Panc1 (cell line): ENCODE measurements at regions not wholly inside any gene's neighbourhood (a gene's known extent, or its start where the extent isn't known, plus 50 kb on each side); places are given as distances from the start of the nearest gene placed in this dataset.

ENCODE experiments used
- ATAC-seq: fragments of 200-7000 bp; cut with Tn5 transposase; 2 replicates; pipeline ENCODE4 v1.9.1; 2020; ENCODE audit warnings: mild to moderate bottlenecking, moderate library complexity
- BruUV-seq: library from RNA; stranded (reverse); fragments of 400-500 nt; replicated peaks from 2 replicates; lab custom pipeline; 2021; lab: Mats Ljungman, UMichigan
- CTCF ChIA-PET: fragments of 300-600 bp; sonication (Branson Sonifier 250); formaldehyde crosslinking; loops from one replicate; lab custom pipeline; 2022; ENCODE audit warnings: antibody characterized with exemption; lab: Charles Lee
- POLR2A ChIA-PET: fragments of 300-600 bp; sonication (Branson Sonifier 250); formaldehyde crosslinking; loops from one replicate; lab custom pipeline; 2022; ENCODE audit warnings: antibody characterized with exemption; lab: Charles Lee
- DNase-seq: peaks from one replicate; pipeline ENCODE4 v3.0.0-alpha.2; 2010; ENCODE audit warnings: low read depth, low spot score
- H3K27ac ChIP-seq: 2 replicates; pipeline ENCODE4 v1.5.1; 2011; ENCODE audit warnings: mild to moderate bottlenecking, low read length, inconsistent platforms
- H3K27me3 ChIP-seq: fragments of 200-500 bp; sonication (Bioruptor generic); 2 replicates; pipeline ENCODE4 v1.6.0; 2014; ENCODE audit warnings: low read length, inconsistent platforms; ENCODE audit not compliant: control insufficient read depth, insufficient read depth
- H3K36me3 ChIP-seq: fragments of 200-500 bp; sonication (Bioruptor generic); 2 replicates; pipeline ENCODE4 v1.5.1; 2014; ENCODE audit warnings: inconsistent platforms, mild to moderate bottlenecking, low read length, moderate library complexity; ENCODE audit not compliant: control insufficient read depth, insufficient read depth
- H3K4me1 ChIP-seq: 2 replicates; pipeline ENCODE4 v1.5.1; 2011; ENCODE audit warnings: inconsistent platforms, mild to moderate bottlenecking, low read length, moderate library complexity; ENCODE audit not compliant: control insufficient read depth, insufficient read depth
- H3K4me3 ChIP-seq, 2 experiments: 2 replicates each; pipeline ENCODE4 v1.5.1; 2011 to 2012; ENCODE audit warnings: low read depth in 2 of 2, low read length in 2 of 2, mild to moderate bottlenecking in 2 of 2, inconsistent platforms in 1 of 2, moderate library complexity in 1 of 2
- H3K9me3 ChIP-seq: fragments of 200-500 bp; sonication (Bioruptor generic); 2 replicates; pipeline ENCODE4 v1.5.1; 2014; ENCODE audit warnings: low read depth, mild to moderate bottlenecking, inconsistent platforms, low read length, moderate library complexity; ENCODE audit not compliant: control insufficient read depth, insufficient read depth
- POLR2AphosphoS5 ChIP-seq: IDR thresholded peaks from 2 replicates; pipeline ENCODE4 v1.6.1; 2012; ENCODE audit warnings: mild to moderate bottlenecking, low read depth, low read length, moderate library complexity
- SIN3A ChIP-seq: IDR thresholded peaks from 2 replicates; pipeline ENCODE4 v1.6.1; 2012; ENCODE audit warnings: low read depth, mild to moderate bottlenecking, low read length, moderate library complexity, borderline replicate concordance; ENCODE audit not compliant: insufficient read depth
- TCF7L2 ChIP-seq: IDR thresholded peaks from 2 replicates; pipeline ENCODE4 v1.6.1; 2011; ENCODE audit warnings: mild to moderate bottlenecking, low read depth, low read length, inconsistent platforms
- in situ Hi-C: cut with HindIII; loops from 2 replicates; pipeline ENCODE4 v1.10.0; 2016; ENCODE audit warnings: low sequenced_read_pairs, low pct_unique_long_range_greater_than_20kb
- intact Hi-C: fragments of 100-400 bp; cut with micrococcal nuclease; formaldehyde crosslinking; loops from one replicate; pipeline ENCODE4 v1.10.0; 2022; ENCODE audit not compliant: unreplicated experiment
- TF ChIP-seq, protein P1 (sequence below), 2 experiments: IDR thresholded peaks; 2 replicates each; pipeline ENCODE4 v1.6.1; 2011 to 2012; ENCODE audit warnings: low read depth in 2 of 2, control low read depth in 1 of 2, low read length in 1 of 2, mild to moderate bottlenecking in 1 of 2, moderate library complexity in 1 of 2; ENCODE audit not compliant: insufficient read depth in 1 of 2
- TF ChIP-seq, protein P2 (sequence below): fragments of 450-650 bp; IDR thresholded peaks from 2 replicates; pipeline ENCODE4 v1.5.1; 2017; ENCODE audit warnings: mild to moderate bottlenecking

DNA sequence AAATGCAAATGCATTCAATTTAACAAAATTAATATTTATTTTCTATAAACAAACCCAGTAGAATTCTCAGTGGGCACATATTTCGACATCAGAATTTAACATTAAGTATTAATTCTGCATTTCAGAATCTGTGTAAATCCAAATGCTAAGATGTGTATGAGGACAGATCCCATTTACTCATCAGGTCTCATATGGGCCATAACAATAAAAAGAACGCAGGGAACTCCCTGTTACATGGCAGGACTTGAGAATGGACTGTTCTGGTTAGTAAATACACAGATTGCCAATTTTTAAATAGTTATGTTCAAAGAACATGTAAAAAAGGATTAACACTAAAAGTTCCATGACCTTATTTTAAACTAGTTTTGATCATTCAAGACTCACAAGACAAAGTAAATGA, 104.0 kb downstream of the SLC30A10 start:
- in situ Hi-C loops (no loop called here), intact Hi-C loops (no loop called here)
- TF ChIP-seq, protein P1, sequence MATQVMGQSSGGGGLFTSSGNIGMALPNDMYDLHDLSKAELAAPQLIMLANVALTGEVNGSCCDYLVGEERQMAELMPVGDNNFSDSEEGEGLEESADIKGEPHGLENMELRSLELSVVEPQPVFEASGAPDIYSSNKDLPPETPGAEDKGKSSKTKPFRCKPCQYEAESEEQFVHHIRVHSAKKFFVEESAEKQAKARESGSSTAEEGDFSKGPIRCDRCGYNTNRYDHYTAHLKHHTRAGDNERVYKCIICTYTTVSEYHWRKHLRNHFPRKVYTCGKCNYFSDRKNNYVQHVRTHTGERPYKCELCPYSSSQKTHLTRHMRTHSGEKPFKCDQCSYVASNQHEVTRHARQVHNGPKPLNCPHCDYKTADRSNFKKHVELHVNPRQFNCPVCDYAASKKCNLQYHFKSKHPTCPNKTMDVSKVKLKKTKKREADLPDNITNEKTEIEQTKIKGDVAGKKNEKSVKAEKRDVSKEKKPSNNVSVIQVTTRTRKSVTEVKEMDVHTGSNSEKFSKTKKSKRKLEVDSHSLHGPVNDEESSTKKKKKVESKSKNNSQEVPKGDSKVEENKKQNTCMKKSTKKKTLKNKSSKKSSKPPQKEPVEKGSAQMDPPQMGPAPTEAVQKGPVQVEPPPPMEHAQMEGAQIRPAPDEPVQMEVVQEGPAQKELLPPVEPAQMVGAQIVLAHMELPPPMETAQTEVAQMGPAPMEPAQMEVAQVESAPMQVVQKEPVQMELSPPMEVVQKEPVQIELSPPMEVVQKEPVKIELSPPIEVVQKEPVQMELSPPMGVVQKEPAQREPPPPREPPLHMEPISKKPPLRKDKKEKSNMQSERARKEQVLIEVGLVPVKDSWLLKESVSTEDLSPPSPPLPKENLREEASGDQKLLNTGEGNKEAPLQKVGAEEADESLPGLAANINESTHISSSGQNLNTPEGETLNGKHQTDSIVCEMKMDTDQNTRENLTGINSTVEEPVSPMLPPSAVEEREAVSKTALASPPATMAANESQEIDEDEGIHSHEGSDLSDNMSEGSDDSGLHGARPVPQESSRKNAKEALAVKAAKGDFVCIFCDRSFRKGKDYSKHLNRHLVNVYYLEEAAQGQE (IDR thresholded peaks at IDR 0.05; ENCODE audit: insufficient read depth in 1 of 2, low read depth in 2 of 2, low read length in 1 of 2), result no peak
- TF ChIP-seq SIN3A (no peak), TCF7L2 (no peak), POLR2AphosphoS5 (no peak)
- TF ChIP-seq, protein P2, sequence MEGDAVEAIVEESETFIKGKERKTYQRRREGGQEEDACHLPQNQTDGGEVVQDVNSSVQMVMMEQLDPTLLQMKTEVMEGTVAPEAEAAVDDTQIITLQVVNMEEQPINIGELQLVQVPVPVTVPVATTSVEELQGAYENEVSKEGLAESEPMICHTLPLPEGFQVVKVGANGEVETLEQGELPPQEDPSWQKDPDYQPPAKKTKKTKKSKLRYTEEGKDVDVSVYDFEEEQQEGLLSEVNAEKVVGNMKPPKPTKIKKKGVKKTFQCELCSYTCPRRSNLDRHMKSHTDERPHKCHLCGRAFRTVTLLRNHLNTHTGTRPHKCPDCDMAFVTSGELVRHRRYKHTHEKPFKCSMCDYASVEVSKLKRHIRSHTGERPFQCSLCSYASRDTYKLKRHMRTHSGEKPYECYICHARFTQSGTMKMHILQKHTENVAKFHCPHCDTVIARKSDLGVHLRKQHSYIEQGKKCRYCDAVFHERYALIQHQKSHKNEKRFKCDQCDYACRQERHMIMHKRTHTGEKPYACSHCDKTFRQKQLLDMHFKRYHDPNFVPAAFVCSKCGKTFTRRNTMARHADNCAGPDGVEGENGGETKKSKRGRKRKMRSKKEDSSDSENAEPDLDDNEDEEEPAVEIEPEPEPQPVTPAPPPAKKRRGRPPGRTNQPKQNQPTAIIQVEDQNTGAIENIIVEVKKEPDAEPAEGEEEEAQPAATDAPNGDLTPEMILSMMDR, result no peak
- Histone ChIP-seq H3K4me3 (no peak overlapping the region), H3K9me3 (no peaks in the 10 kb centered on the region), H3K27ac (no peak overlapping the region), H3K36me3 (no peaks in the 10 kb centered on the region), H3K27me3 (no peaks in the 10 kb centered on the region; the same call in 1 of the 2 replicates), H3K4me1 (no peaks in the 10 kb centered on the region)
- BruUV-seq, result no TSS peak
- DNase-seq, result no peak
- ChIA-PET CTCF (no interaction called here), POLR2A (no interaction called here)
- no peak for ATAC-seq

DNA sequence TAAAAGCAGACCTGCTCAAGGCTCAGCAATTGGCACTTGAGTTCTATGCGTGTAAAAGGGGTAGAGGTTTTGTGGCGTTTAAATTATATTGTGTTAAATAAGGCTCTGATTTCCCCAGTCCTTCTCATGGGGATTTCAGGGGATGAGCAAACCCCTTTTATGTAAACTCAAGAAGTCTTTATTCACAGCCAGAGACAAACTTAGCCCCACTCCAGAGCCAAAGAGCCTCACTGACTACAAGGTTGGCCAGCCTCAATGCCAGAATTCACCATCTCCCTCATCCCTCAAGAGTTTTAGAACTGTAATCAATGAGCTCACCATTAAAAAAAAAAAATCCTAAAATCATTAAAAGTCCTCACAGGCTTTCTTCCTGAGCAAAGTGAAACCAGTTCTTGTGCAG, 107.8 kb downstream of the SLC30A10 start:
- no peak for ATAC-seq
- Histone ChIP-seq H3K4me3 (no peak overlapping the region), H3K4me1 (no peaks in the 10 kb centered on the region), H3K27ac (no peak overlapping the region), H3K36me3 (no peaks in the 10 kb centered on the region), H3K27me3 (peaks cover 20% of the 10 kb centered on the region), H3K9me3 (no peaks in the 10 kb centered on the region)
- POLR2A ChIA-PET, result no interaction called here
- TF ChIP-seq TCF7L2 (no peak), POLR2AphosphoS5 (no peak), SIN3A (no peak)
- TF ChIP-seq, protein P1 (IDR thresholded peaks at IDR 0.05; ENCODE audit: insufficient read depth in 1 of 2, low read depth in 2 of 2, low read length in 1 of 2), result no peak
- TF ChIP-seq, protein P2, result no peak
- intact Hi-C loops (no loop called here), in situ Hi-C loops (no loop called here)
- BruUV-seq, result no TSS peak
- no peak for DNase-seq
- CTCF ChIA-PET, result no interaction called here
